Brain microvascular endothelial cell (primary cell): ENCODE measurements at regions not wholly inside any gene's neighbourhood (a gene's known extent, or its start where the extent isn't known, plus 50 kb on each side); places are given as distances from the start of the nearest gene placed in this dataset.

ENCODE experiments used
- DNase-seq: peaks from one replicate; pipeline ENCODE4 v3.0.0-alpha.2; 2020
- H3K27ac ChIP-seq: fragments of 250-450 bp; sonication (Bioruptor Pico); 2 replicates; pipeline ENCODE4 v1.5.1; 2020; ENCODE audit warnings: mild to moderate bottlenecking, moderate library complexity
- H3K27me3 ChIP-seq: fragments of 250-450 bp; sonication (Bioruptor Pico); replicated peaks from 2 replicates; pipeline ENCODE4 v1.5.1; 2020; ENCODE audit warnings: mild to moderate bottlenecking
- H3K36me3 ChIP-seq: fragments of 250-450 bp; sonication (Bioruptor Pico); replicated peaks from 2 replicates; pipeline ENCODE4 v1.5.1; 2020; ENCODE audit warnings: mild to moderate bottlenecking
- H3K4me3 ChIP-seq: 2 replicates; pipeline ENCODE4 v1.5.1; 2011; ENCODE audit warnings: low read depth, mild to moderate bottlenecking, control low read depth, low read length, moderate library complexity
- CTCF ChIP-seq: IDR thresholded peaks from 2 replicates; pipeline ENCODE4 v1.5.1; 2011; ENCODE audit warnings: low read depth, mild to moderate bottlenecking, moderate library complexity, low read length, control low read depth, inconsistent platforms; ENCODE audit errors: missing control alignments
- in situ Hi-C: cut with HindIII; loops from 2 replicates; pipeline ENCODE4 v1.10.0; 2017; ENCODE audit warnings: low sequenced_read_pairs, low pct_ligation_motif_present

GRCh38 chr2:134145519-134145918, 108.4 kb upstream of the MGAT5 start:
- no peaks in the 10 kb centered on the region for H3K36me3 ChIP-seq
- H3K27me3 ChIP-seq = no peaks in the 10 kb centered on the region
- H3K4me3 ChIP-seq = no peak overlapping the region
- no peak overlapping the region for H3K27ac ChIP-seq
- no peak for TF ChIP-seq CTCF
- no peak for DNase-seq
- in situ Hi-C loops = no loop called here

GRCh38 chr2:134146161-134146560, 107.7 kb upstream of the MGAT5 start:
- in situ Hi-C loops = no loop called here
- Histone ChIP-seq H3K36me3 (no peaks in the 10 kb centered on the region), H3K27ac (no peak overlapping the region), H3K27me3 (no peaks in the 10 kb centered on the region), H3K4me3 (no peak overlapping the region)
- no peak for TF ChIP-seq CTCF
- DNase-seq = no peak

- no peak for TF ChIP-seq CTCF
- Histone ChIP-seq H3K27ac (no peak overlapping the region), H3K36me3 (no peaks in the 10 kb centered on the region), H3K4me3 (no peak overlapping the region), H3K27me3 (no peaks in the 10 kb centered on the region)
- in situ Hi-C loops = no loop called here
- DNase-seq = no peak
These were observed 107.3 kb upstream of the MGAT5 start for GRCh38 chr2:134146620-134147019.

- no peak for DNase-seq
These were observed 105.7 kb upstream of the MGAT5 start for GRCh38 chr2:134148172-134148571.

GRCh38 chr2:134148843-134149472, 104.9 kb upstream of the MGAT5 start:
- no peaks in the 10 kb centered on the region for H3K36me3 ChIP-seq
- H3K27ac ChIP-seq = no peak overlapping the region
- H3K27me3 ChIP-seq = no peaks in the 10 kb centered on the region
- no peak for DNase-seq
- in situ Hi-C loops = no loop called here
- TF ChIP-seq CTCF = no peak
- no peak overlapping the region for H3K4me3 ChIP-seq

More at GRCh38 chr2:134148172-134148571, 105.7 kb upstream of the MGAT5 start:
- Histone ChIP-seq H3K36me3 (no peaks in the 10 kb centered on the region), H3K4me3 (no peak overlapping the region), H3K27me3 (no peaks in the 10 kb centered on the region), H3K27ac (no peak overlapping the region)
- no peak for TF ChIP-seq CTCF
- in situ Hi-C loops = no loop called here

- in situ Hi-C loops = no loop called here
These were observed 104.0 kb upstream of the MGAT5 start for GRCh38 chr2:134149904-134150303.

More at GRCh38 chr2:134149904-134150303, 104.0 kb upstream of the MGAT5 start:
- H3K4me3 ChIP-seq = no peak overlapping the region
- no peaks in the 10 kb centered on the region for H3K27me3 ChIP-seq
- TF ChIP-seq CTCF = no peak
- DNase-seq = no peak
- H3K36me3 ChIP-seq = no peaks in the 10 kb centered on the region
- H3K27ac ChIP-seq = no peak overlapping the region
